ENCODE measurements at regions not wholly inside any gene's neighbourhood (a gene's known extent, or its start where the extent isn't known, plus 50 kb on each side); places are given as distances from the start of the nearest gene placed in this dataset.

- WGBS (ENCODE audit: insufficient coverage), result no CpG with 5 or more reads among the region's 4 CpGs
- H3K4me3 Mint-ChIP-seq, result no peak overlapping the region
Measured at GRCh38 chr3:1532935-1533606, 440.2 kb downstream of the CNTN6 start.

GRCh38 chr3:1533763-1534162 is 440.9 kb downstream of the CNTN6 start:
- no peak overlapping the region for H3K9ac ChIP-seq (ENCODE audit: insufficient read depth, low read length, poor library complexity, severe bottlenecking)
- H3K27ac Mint-ChIP-seq, result no peak overlapping the region
- H3K4me2 ChIP-seq (replicated peaks; ENCODE audit: extremely low read depth, low read length, poor library complexity, severe bottlenecking), result no peak overlapping the region
- H3K4me3 Mint-ChIP-seq, result no peak overlapping the region
- peaks cover 3 to 11% (median 6%) of the 10 kb centered on the region in 7 donors for H3K9me3 Mint-ChIP-seq
- H3K4me3 ChIP-seq (replicated peaks in 1 of 3; ENCODE audit: low read depth in 2 of 3, low read length in 3 of 3), result no peak overlapping the region
- H3K9me3 ChIP-seq (replicated peaks in 1 of 2; ENCODE audit: control insufficient read depth in 1 of 2, insufficient read depth in 1 of 2, low read length in 2 of 2), result peaks cover 7 to 34% of the 10 kb centered on the region in 2 donors
- WGBS (ENCODE audit: insufficient coverage), result 49% methylated on average over 2 of the region's 2 CpGs
- intact Hi-C loops (cut with micrococcal nuclease), result no loop called here
- DNase-seq, result no peak
- no peak for TF ChIP-seq CTCF (IDR thresholded peaks at IDR 0.05)
- no peaks in the 10 kb centered on the region for H3K36me3 ChIP-seq (replicated peaks in 1 of 2; ENCODE audit: control insufficient read depth in 1 of 2, insufficient read depth in 2 of 2, low read length in 2 of 2)
- no peaks in the 10 kb centered on the region for H3K4me1 Mint-ChIP-seq
- H3K79me2 ChIP-seq (ENCODE audit: insufficient read depth, low read length), result no peaks in the 10 kb centered on the region
- H3K27me3 Mint-ChIP-seq (ENCODE audit: low read depth in 3 of 3), result no peaks in the 10 kb centered on the region
- no peaks in the 10 kb centered on the region for H3K4me1 ChIP-seq (ENCODE audit: control insufficient read depth in 1 of 2, insufficient read depth in 2 of 2, low read length in 2 of 2)
- no peaks in the 10 kb centered on the region for H4K20me1 ChIP-seq (ENCODE audit: insufficient read depth, low read length)
- H2AFZ ChIP-seq (ENCODE audit: insufficient read depth, low read depth, low read length, poor library complexity, severe bottlenecking), result no peak overlapping the region
- no peak overlapping the region for H3K27ac ChIP-seq (ENCODE audit: low read depth in 1 of 2, low read length in 2 of 2)
- H3K27me3 ChIP-seq (ENCODE audit: control insufficient read depth in 2 of 2, insufficient read depth in 2 of 2, low read length in 2 of 2), result no peaks in the 10 kb centered on the region
- H3K36me3 Mint-ChIP-seq, result no peaks in the 10 kb centered on the region

More at GRCh38 chr3:1532935-1533606, 440.2 kb downstream of the CNTN6 start:
- no peak overlapping the region for H3K4me3 ChIP-seq (replicated peaks in 1 of 3; ENCODE audit: low read depth in 2 of 3, low read length in 3 of 3)
- no peaks in the 10 kb centered on the region for H3K36me3 ChIP-seq (replicated peaks in 1 of 2; ENCODE audit: control insufficient read depth in 1 of 2, insufficient read depth in 2 of 2, low read length in 2 of 2)
- intact Hi-C loops (cut with micrococcal nuclease), result no loop called here
- no peak for TF ChIP-seq CTCF (IDR thresholded peaks at IDR 0.05)
- no peaks in the 10 kb centered on the region for H3K27me3 ChIP-seq (ENCODE audit: control insufficient read depth in 2 of 2, insufficient read depth in 2 of 2, low read length in 2 of 2)
- no peaks in the 10 kb centered on the region for H3K36me3 Mint-ChIP-seq
- H3K9me3 Mint-ChIP-seq, result peaks cover 3 to 10% (median 8%) of the 10 kb centered on the region in 7 donors
- no peaks in the 10 kb centered on the region for H3K4me1 Mint-ChIP-seq
- no peaks in the 10 kb centered on the region for H3K4me1 ChIP-seq (ENCODE audit: control insufficient read depth in 1 of 2, insufficient read depth in 2 of 2, low read length in 2 of 2)
- no peaks in the 10 kb centered on the region for H3K79me2 ChIP-seq (ENCODE audit: insufficient read depth, low read length)
- H2AFZ ChIP-seq (ENCODE audit: insufficient read depth, low read depth, low read length, poor library complexity, severe bottlenecking), result no peak overlapping the region
- no peaks in the 10 kb centered on the region for H3K27me3 Mint-ChIP-seq (ENCODE audit: low read depth in 3 of 3)
- no peaks in the 10 kb centered on the region for H4K20me1 ChIP-seq (ENCODE audit: insufficient read depth, low read length)
- no peak overlapping the region for H3K27ac Mint-ChIP-seq
- H3K9ac ChIP-seq (ENCODE audit: insufficient read depth, low read length, poor library complexity, severe bottlenecking), result no peak overlapping the region
- H3K9me3 ChIP-seq (replicated peaks in 1 of 2; ENCODE audit: control insufficient read depth in 1 of 2, insufficient read depth in 1 of 2, low read length in 2 of 2), result peaks cover 8 to 37% of the 10 kb centered on the region in 2 donors
- H3K27ac ChIP-seq (ENCODE audit: low read depth in 1 of 2, low read length in 2 of 2), result no peak overlapping the region
- DNase-seq, result no peak
- H3K4me2 ChIP-seq (replicated peaks; ENCODE audit: extremely low read depth, low read length, poor library complexity, severe bottlenecking), result no peak overlapping the region
